Urinary bladder (tissue), 3 donors: ENCODE measurements at regions not wholly inside any gene's neighbourhood (a gene's known extent, or its start where the extent isn't known, plus 50 kb on each side); places are given as distances from the start of the nearest gene placed in this dataset.

ENCODE experiments used
- DNase-seq: peaks from one replicate; pipeline ENCODE4 v3.0.0-alpha.2; 2015; ENCODE audit errors: extremely low spot score
- H3K27ac ChIP-seq: one replicate; pipeline ENCODE4 v1.5.1; 2013; ENCODE audit warnings: low read depth, mild to moderate bottlenecking, moderate library complexity
- H3K36me3 ChIP-seq: one replicate; pipeline ENCODE4 v1.6.1; 2013; ENCODE audit warnings: mild to moderate bottlenecking, moderate library complexity; ENCODE audit not compliant: insufficient read depth
- H3K4me1 ChIP-seq: one replicate; pipeline ENCODE4 v1.6.1; 2013; ENCODE audit warnings: mild to moderate bottlenecking, moderate library complexity; ENCODE audit not compliant: insufficient read depth
- H3K4me3 ChIP-seq: one replicate; pipeline ENCODE4 v1.5.1; 2013; ENCODE audit warnings: low read depth, low read length
- WGBS: extraction: QIAGEN DNeasy Blood & Tissue Kit; methylation state at CpG from one replicate; pipeline ENCODE4 v1.1.7; 2013; 5-methylcytosine and 5-hydroxymethylcytosine counted together
- donor health status: healthy with polysubstance abuse.
- donor health status: healthy.

GRCh38 chr2:173672573-173673340 lies 292.4 kb downstream of the SP3 start:
- no peak for DNase-seq
- H3K36me3 ChIP-seq = no peaks in the 10 kb centered on the region
- H3K4me3 ChIP-seq = no peak overlapping the region
- no peak overlapping the region for H3K27ac ChIP-seq
- no peaks in the 10 kb centered on the region for H3K4me1 ChIP-seq
- 98% methylated on average over 3 of the region's 3 CpGs for WGBS

- H3K36me3 ChIP-seq = no peaks in the 10 kb centered on the region
- no peak overlapping the region for H3K4me3 ChIP-seq
- no peaks in the 10 kb centered on the region for H3K4me1 ChIP-seq
- no peak overlapping the region for H3K27ac ChIP-seq
- no peak for DNase-seq
- 72% methylated on average over 1 of the region's 1 CpG for WGBS
Measured at GRCh38 chr2:173673640-173674039, 291.5 kb downstream of the SP3 start.

GRCh38 chr2:173676647-173677046 lies 288.5 kb downstream of the SP3 start:
- H3K36me3 ChIP-seq = no peaks in the 10 kb centered on the region
- WGBS = 64% methylated on average over 1 of the region's 1 CpG
- no peak overlapping the region for H3K4me3 ChIP-seq
- H3K27ac ChIP-seq = no peak overlapping the region
- no peaks in the 10 kb centered on the region for H3K4me1 ChIP-seq
- DNase-seq = no peak

GRCh38 chr2:173678186-173678585 lies 287.0 kb downstream of the SP3 start:
- no peaks in the 10 kb centered on the region for H3K4me1 ChIP-seq
- DNase-seq = no peak
- WGBS = 91% methylated on average over 1 of the region's 1 CpG
- H3K4me3 ChIP-seq = no peak overlapping the region
- H3K27ac ChIP-seq = no peak overlapping the region
- no peaks in the 10 kb centered on the region for H3K36me3 ChIP-seq

GRCh38 chr2:173680574-173680973 lies 284.6 kb downstream of the SP3 start:
- Histone ChIP-seq H3K27ac (no peak overlapping the region), H3K36me3 (no peaks in the 10 kb centered on the region), H3K4me1 (no peaks in the 10 kb centered on the region), H3K4me3 (no peak overlapping the region)
- DNase-seq = no peak
- WGBS = 65% methylated on average over 3 of the region's 3 CpGs

GRCh38 chr2:173681881-173682650 lies 283.1 kb downstream of the SP3 start:
- 91% methylated on average over 4 of the region's 4 CpGs for WGBS
- Histone ChIP-seq H3K27ac (no peak overlapping the region), H3K4me1 (no peaks in the 10 kb centered on the region), H3K36me3 (no peaks in the 10 kb centered on the region), H3K4me3 (no peak overlapping the region)
- no peak for DNase-seq

- no peak for DNase-seq
- H3K4me3 ChIP-seq = no peak overlapping the region
- H3K27ac ChIP-seq = no peak overlapping the region
- H3K36me3 ChIP-seq = no peaks in the 10 kb centered on the region
- WGBS = 87% methylated on average over 6 of the region's 6 CpGs
- H3K4me1 ChIP-seq = no peaks in the 10 kb centered on the region
Measured at GRCh38 chr2:173684896-173685459, 280.2 kb downstream of the SP3 start.

- DNase-seq = no peak
- no peaks in the 10 kb centered on the region for H3K4me1 ChIP-seq
- no peak overlapping the region for H3K27ac ChIP-seq
- no peaks in the 10 kb centered on the region for H3K36me3 ChIP-seq
- H3K4me3 ChIP-seq = no peak overlapping the region
Measured at GRCh38 chr2:173690349-173690748, 274.8 kb downstream of the SP3 start.

GRCh38 chr2:173692068-173692467 lies 273.1 kb downstream of the SP3 start:
- H3K27ac ChIP-seq = no peak overlapping the region
- 55% methylated on average over 5 of the region's 5 CpGs for WGBS
- H3K4me1 ChIP-seq = no peaks in the 10 kb centered on the region
- no peak overlapping the region for H3K4me3 ChIP-seq
- DNase-seq = no peak
- no peaks in the 10 kb centered on the region for H3K36me3 ChIP-seq

- Histone ChIP-seq H3K36me3 (no peaks in the 10 kb centered on the region), H3K4me1 (no peaks in the 10 kb centered on the region), H3K4me3 (no peak overlapping the region), H3K27ac (no peak overlapping the region)
- WGBS = 91% methylated on average over 5 of the region's 5 CpGs
- DNase-seq = no peak
Measured at GRCh38 chr2:173693044-173693589, 272.1 kb downstream of the SP3 start.

- WGBS = 82% methylated on average over 5 of the region's 5 CpGs
- DNase-seq = no peak
- H3K27ac ChIP-seq = no peak overlapping the region
Measured at GRCh38 chr2:173696274-173696673, 268.9 kb downstream of the SP3 start.

GRCh38 chr2:173697929-173698328 lies 267.2 kb downstream of the SP3 start:
- Histone ChIP-seq H3K4me3 (no peak overlapping the region), H3K27ac (no peak overlapping the region), H3K36me3 (no peaks in the 10 kb centered on the region), H3K4me1 (no peaks in the 10 kb centered on the region)
- WGBS = 96% methylated on average over 1 of the region's 1 CpG
- no peak for DNase-seq

More at GRCh38 chr2:173696274-173696673, 268.9 kb downstream of the SP3 start:
- no peak overlapping the region for H3K4me3 ChIP-seq
- no peaks in the 10 kb centered on the region for H3K36me3 ChIP-seq
- no peaks in the 10 kb centered on the region for H3K4me1 ChIP-seq

GRCh38 chr2:173705656-173706055 lies 259.5 kb downstream of the SP3 start:
- H3K4me3 ChIP-seq = no peak overlapping the region
- H3K36me3 ChIP-seq = no peaks in the 10 kb centered on the region
- no peak overlapping the region for H3K27ac ChIP-seq
- WGBS = 66% methylated on average over 4 of the region's 4 CpGs
- no peaks in the 10 kb centered on the region for H3K4me1 ChIP-seq
- DNase-seq = no peak

GRCh38 chr2:173706936-173707335 lies 258.2 kb downstream of the SP3 start:
- H3K27ac ChIP-seq = no peak overlapping the region
- DNase-seq = no peak
- 93% methylated on average over 4 of the region's 4 CpGs for WGBS
- no peaks in the 10 kb centered on the region for H3K4me1 ChIP-seq
- H3K36me3 ChIP-seq = no peaks in the 10 kb centered on the region
- H3K4me3 ChIP-seq = no peak overlapping the region
